ENCODE measurements at regions not wholly inside any gene's neighbourhood (a gene's known extent, or its start where the extent isn't known, plus 50 kb on each side); places are given as distances from the start of the nearest gene placed in this dataset.

DNA sequence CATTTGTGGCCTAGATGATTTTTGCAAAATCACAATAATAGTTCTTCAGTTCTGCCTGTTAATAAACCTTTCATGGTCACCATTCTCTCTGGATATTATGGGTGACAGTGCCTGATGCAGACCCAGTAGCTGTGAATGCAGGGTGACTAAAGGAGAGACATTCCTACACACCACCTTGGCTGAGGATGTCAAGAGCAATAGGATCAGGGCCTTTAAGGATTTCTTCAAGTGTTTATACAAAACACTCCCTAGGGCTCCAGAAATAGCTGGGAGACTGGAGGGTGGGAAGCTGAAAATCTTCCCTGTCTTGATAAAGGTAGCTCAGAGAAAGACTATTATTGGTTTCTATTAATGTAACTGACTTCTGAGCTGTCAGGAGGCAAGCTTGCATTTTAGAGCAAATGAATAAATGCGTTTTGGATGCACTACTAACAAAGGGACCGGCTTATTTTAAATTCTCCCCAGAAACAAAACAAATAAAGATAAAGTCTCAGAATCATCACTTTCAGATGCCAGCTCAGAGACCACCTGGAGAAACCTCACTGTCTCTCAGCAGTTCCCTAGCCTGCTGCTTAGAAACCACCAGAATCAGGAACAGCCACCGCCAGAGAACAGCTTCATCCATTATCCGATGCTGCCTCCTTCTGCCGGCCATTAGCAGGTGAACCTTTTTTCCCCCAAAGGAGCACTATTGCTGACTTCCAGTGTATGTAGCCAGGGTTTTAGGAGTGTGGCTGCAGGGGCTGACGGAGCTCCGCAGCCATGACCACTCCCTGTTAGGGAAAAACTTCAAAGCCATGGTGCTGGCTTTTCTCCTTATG, 171.4 kb upstream of the DYNLRB2 start:
- intact Hi-C loops (cut with DNase I) = no loop called here
- peak in 39 of 42 donors; percentile 9 to 66 (median 47) for DNase-seq

DNA sequence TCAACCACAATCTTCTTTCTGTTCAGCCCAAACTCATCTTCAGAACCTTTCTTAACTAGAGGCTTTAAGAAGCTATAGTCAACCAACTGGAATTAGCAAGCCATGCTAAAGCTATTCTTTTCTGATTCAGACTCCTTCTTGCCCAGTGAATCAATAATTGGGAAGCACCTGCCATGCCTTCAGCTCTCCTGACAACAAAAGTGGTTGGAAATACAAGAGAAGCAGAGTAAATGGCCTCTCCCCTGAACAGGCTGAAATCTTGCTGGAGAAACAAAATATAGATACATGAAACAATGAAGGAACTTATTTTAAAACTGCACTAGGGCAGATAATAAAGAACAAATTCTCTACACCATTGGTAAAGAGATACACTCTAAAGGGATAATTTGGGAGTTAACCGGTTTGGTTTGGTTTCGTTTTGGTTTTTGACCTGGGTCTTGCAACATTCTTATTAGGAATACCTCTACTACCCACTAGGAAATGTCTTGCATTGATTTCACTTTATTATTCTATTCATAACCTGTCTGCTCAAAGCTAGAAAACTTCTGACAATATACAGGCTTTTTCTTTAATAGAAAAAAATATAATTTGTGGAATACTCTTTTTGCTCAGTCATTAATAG, 173.6 kb upstream of the DYNLRB2 start:
- intact Hi-C loops (cut with DNase I) = no loop called here
- DNase-seq = no peak

DNA sequence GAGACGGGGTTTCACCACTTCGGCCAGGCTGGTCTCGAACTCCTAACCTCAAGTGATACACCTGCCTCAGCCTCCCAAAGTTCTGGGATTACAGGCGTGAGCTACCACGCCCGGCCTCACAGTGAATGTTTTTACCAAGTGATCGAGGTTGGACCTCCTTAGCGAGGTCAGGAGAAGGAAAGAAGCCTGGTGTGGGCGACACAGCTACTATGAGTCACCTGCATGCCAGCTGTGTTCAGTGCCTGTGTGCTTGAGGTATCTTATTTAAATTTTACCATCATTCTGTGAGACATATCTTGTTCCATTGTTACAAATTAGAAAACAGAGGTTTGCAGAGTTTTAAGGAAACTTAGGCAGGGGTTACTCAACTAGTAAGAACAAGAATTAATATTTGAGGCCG, 174.8 kb upstream of the DYNLRB2 start:
- DNase-seq = peak in 21 of 42 donors; percentile 8 to 59 (median 30)
- intact Hi-C loops (cut with DNase I) = no loop called here

DNA sequence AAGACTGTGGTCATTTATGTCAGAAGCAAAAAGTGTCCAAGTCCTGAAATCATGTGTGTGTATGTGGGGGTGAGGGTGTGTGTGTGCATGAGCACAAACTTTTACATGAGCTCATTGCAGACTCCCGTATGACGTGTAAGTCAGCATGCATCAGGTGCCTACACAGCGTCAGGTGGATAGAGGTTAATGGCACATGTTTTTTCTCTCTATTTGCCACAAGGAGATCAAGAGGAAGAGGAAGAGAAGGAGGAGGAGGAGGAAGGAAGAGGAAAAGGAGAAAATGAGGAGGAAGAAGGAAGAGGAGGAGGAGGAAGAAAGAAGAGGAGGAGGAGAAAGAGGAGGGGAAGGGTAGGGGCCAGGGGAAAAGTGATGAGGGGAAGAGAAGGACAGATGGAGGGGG, 178.0 kb upstream of the DYNLRB2 start:
- DNase-seq = no peak
- intact Hi-C loops (cut with DNase I) = no loop called here

DNA sequence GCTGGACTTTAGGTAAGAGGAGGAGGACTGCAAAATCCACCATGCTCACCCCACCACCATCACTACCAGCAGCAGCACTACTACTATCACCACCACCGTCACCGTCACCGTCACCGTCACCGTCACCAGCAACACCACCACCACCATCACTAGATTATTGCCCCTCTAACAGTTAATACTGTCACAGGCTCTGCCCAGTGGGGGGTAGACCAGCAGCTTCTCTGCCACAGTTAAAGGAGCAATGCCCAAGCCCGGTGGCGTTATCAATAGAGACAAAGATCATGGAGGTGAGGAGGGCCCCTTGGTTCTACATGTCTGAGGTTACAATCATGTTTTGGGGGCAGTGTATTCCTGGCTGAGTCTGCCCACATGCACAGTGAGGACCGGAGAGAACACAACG, 184.4 kb upstream of the DYNLRB2 start:
- no peak for DNase-seq
- intact Hi-C loops (cut with DNase I) = no loop called here

DNA sequence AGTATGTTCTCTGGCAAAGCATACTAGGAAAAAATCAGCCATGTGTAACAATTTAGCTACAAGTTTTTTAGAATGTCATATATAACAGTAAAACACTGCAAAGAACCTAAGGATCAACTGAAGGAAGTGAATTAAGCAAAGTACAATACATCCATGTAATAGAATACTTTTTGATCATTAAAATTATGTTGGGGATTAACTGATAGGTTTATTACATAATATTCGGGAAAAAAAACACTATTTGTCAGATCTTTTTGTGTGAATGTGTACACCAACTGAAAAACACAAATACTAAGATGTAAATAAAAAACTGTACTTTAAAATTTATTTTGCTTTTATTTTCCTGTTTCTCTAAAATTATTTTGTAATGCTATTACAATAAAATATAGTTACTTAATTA, 185.5 kb upstream of the DYNLRB2 start:
- intact Hi-C loops (cut with DNase I) = no loop called here
- DNase-seq = no peak

DNA sequence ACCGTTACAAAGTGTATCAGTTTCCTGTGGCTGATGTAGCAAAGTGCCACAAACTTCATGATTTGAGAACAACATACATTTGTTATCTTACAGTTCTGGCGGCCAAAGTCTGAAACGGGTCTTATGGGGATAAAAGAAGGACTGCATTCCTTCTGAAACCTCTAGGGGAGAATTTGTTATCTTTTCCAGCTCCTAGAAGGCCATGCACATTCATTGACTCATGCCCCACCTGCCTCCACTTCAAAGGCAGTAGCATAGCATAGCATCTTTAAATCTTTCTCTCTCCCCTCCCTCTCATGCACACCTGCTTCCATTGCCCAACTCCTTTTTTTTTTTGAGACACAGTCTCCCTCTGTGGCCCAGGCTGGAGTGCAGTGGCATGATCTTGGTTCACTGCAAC, 190.7 kb upstream of the DYNLRB2 start:
- intact Hi-C loops (cut with DNase I) = no loop called here
- DNase-seq = no peak

DNA sequence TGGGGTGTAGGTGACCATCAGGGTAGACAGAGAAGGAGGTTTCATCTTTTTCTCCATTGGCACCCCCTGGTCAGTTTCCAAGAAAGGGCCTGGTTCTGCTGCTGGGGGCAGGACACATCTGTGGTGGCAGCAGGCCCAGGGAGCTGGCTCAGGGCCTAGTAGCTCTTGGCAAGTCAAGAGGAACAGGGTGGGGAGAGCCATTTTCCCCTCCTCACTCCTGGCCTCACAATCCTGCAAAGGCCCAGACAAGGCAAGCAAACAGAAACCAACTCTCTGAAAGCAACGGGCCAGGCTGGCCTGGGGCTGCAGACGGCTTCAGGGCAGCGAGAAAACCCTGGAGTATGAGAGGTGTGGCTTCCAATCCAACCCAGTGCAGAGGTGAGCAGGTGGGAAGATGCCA, 192.9 kb upstream of the DYNLRB2 start:
- DNase-seq = peak in 39 of 42 donors; percentile 8 to 77 (median 50)
- intact Hi-C loops (cut with DNase I) = no loop called here

DNA sequence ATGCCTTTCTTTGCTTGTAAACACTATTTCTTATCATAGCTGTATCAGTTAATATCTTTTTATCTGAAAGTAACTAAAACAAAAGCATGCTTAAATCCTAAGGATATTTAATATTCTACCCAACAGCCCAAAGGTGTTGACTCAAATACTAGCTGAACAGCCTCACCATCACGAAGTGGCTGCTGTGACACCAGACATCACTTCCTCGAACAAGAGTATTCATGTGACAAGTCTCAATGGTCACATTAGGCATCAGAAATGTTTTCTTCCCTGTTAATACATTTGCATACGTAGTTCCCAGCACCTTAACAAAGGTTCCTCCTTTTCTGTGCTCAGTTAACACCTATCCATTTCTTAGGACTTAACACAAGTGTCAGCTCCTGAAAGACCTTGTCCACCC, 193.8 kb upstream of the DYNLRB2 start:
- no peak for DNase-seq
- intact Hi-C loops (cut with DNase I) = no loop called here

DNA sequence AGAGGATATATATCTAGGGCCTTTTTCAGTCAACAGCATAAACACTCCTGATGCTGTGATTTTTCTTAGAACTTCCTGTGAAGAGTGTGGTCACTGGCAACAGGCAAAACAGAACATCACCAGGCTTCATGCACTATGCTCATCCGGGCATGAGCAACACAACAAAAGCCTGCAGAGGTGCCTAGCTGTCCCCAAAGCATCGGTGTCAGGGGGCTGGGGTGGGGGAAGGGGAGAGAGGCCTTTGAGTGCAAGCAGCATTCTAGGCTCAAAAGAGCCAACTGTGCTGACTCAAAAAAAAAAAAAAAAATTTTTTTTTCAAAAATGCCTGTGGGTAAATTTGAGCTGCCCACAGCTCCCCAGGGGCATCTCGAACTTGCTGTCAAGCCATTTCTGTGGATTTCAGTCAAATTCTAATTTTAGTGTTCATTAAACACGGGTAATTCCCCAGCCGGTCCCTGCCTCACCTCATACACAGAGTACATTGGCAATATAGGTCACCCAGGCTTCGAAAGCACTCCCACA, 194.6 kb upstream of the DYNLRB2 start:
- DNase-seq = no peak
- intact Hi-C loops (cut with DNase I) = no loop called here

DNA sequence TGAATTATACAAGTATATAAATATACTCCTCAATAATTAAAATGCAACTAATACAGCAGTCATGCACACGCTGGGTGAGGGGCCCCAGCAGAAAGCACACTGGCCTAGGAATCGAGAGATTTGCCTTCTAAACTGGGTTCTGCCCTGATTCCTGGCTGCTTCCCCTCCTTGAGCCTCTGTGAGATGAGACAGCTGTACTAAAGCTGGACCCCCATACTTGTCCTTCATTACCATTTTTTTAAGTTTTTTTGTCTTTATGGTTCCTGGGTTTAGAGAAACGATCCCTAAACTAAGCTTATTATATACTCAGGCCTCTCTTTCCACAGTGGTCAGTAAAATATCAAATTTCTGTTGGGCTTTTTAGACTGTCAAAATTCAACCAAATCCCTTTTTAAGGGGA, 195.1 kb upstream of the DYNLRB2 start:
- intact Hi-C loops (cut with DNase I) = no loop called here
- DNase-seq = no peak

DNA sequence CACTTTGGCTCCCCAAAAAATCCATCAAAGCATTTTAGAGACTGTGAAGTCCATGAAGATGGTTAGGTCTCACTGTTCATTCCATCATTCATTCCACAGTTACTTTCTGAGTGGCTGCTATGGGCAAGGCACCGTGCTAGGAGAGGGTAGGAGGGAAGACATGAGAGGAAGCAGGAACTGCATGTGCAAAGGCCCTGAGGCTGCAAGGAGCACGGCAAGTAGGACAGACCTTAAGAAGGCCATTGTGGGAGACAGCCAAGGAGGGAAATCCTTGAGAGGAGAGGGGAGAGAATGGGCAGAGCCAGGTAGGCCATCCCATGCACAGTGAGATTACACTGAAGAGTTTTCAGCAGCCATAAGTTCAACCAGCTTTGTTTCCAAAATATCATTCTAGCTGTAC, 196.2 kb upstream of the DYNLRB2 start:
- intact Hi-C loops (cut with DNase I) = no loop called here
- DNase-seq = no peak

DNA sequence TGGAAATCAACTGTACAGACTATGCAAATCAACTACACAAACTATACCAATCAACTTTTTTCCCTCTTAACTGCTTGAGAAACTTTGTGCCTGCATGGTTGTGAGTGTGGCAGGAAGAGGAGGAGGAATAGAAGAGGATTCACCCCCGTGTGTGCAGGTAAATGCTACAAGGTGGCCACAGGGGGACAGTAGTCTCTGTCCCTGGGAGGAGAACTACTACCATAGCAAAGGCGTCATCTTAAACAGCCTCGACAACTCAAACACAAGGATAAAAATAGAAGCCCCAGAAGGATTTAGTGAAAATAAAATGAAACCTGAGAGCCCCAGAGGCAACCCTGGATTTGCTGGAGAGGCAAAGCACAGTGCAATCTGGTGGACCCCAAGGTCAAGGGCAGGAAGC, 199.5 kb upstream of the DYNLRB2 start:
- intact Hi-C loops (cut with DNase I) = no loop called here

DNA sequence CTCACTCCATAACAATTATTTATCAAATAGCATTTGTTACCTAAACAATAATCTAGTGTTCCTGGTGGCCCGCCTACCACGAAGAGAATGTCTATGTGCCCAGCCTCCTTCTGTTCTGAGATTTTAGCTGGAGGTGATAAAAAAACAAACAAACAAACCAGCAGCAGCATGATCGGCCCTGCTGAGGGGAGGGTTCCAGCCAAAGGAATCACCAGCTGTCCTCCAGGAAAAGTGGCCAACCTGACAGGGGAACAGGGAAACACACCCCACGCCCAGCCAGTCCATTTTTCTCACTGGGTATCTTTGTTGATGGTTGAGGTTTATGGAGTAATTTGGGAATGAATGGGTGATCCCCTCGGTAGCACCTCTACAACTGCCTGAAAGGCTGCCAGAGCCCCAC, 203.0 kb upstream of the DYNLRB2 start:
- no peak for DNase-seq
- intact Hi-C loops (cut with DNase I) = no loop called here

More for the DNA sequence above, 199.5 kb upstream of the DYNLRB2 start:
- no peak for DNase-seq

DNA sequence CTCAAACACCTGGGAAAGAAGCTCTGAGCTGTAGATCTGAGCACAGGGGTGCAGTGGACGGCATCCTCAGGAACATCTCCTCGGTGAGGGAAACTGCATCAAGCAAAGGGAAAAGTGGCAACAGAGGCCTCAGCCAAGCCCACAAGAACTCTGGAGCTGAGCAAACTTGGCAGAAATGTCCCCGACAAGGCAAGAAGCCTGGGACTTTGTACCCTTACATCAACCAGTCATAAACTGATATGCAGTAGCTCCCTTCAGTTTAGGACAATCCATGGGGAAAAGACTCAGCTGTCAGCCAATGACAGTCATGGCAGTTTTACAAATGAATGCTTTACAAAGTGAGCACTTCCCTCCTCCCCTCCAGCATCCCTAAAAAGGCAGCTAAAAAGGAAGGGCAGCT, 210.0 kb upstream of the DYNLRB2 start:
- DNase-seq = no peak
- intact Hi-C loops (cut with DNase I) = no loop called here

DNA sequence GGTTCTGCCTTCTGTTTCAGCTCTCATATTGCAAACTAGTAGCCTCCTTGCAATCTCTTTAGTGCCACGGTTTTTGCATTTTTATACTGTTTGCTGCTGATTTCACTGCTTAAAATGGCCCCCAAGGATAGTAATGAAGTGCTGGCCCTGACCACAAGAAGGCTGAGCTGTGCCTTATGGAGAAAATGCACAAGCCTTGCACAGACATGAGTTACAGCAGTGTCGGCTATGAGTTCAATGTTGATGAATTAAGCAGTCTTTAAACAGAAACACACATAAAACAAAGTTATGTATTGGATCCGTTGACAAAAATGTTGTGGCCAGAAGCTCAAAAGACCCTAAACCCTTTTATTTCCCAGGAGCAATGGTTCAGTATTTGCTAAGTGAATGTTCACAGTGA, 210.6 kb upstream of the DYNLRB2 start:
- intact Hi-C loops (cut with DNase I) = no loop called here

DNA sequence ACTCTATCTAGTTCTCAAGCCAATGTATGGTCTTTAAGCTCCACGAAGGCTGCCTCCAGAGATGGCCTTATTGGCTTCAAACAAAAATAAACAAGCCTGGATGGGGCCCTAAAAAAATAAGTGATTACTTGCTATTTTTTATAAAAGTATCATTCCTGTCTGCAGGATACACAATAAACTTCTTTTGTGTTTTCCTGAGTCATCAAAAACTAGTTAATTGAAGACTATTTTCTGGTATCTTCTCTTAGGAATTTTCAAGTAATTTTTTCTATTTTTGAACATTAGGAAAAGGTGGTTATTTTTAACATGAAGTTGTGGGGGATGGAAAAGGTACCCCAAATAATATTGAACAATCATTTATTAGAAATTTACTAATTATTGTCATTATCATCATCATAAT, 213.1 kb upstream of the DYNLRB2 start:
- intact Hi-C loops (cut with DNase I) = no loop called here
- no peak for DNase-seq

More for the DNA sequence above, 210.6 kb upstream of the DYNLRB2 start:
- no peak for DNase-seq

DNA sequence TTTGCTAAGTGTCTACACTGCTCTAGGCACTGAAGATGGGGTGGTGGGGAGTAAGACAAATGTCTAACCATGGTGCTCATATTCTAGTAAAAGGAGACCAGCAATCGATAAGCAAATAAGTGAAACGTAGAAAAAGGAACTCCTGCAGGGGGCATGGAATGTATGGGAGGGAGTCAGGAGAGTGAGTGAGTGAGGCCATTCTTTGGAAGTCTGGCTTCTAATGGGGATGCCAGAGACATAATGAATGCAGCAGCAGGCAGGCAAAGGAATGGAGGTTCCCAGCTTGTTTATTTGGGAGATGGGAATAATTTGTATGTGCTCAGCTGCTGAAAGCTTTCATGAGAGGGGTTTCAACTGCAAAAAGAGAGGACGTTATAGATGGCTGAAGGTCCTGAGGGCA, 216.4 kb upstream of the DYNLRB2 start:
- intact Hi-C loops (cut with DNase I) = no loop called here
- DNase-seq = no peak

DNA sequence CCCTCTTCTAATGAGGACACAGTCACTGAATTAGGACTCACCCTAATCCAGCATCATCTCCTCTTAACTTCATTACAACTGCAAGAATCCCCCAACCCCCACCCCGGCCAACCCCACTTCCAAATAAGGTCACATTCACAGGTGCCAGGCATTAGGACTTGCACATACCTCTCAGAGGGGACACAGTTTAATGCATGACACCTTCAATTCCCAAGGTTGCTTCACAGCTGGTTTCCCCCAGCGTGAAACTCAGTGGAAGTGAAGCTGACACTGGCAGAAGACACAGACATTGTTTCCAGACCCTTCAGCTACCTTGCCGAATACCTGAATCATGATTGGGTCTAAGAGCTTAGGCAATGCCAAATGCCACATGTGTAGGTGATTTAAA, 217.0 kb upstream of the DYNLRB2 start:
- intact Hi-C loops (cut with DNase I) = no loop called here
- DNase-seq = no peak

DNA sequence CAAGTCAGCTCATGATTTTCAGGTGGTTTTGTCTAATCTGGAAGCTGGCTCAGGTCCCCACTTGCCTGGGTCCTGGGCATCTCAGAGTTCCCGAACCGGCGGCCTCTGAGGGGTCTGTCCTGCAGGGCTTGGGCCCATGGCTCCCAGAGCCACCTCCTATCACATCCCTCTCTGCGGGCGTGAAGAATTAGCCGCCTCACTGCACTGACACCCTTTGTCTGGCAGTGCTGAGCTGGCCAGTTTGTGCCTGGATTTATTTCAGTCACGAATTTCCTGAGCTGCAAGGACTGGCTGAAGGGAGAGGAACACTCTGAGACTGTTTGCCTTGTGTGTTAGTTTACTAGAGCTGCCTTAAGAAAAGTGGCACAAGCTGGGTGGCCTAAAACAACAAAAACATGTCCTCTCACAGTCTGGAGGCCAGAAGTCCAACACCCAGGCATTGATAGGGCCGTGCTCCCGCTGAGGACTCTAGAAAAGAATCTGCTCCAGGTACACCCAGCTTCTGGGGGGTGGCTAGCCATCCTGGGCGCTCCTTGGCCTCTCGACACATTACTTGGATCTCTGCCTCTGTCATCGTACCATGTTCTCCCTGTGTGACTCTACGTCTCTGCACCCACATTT, 217.5 kb upstream of the DYNLRB2 start:
- DNase-seq = peak in 32 of 42 donors; percentile 8 to 57 (median 23)
- intact Hi-C loops (cut with DNase I) = no loop called here

Data from head of caudate nucleus (tissue), 42 donors.